Mammary epithelial cell (primary cell): ENCODE measurements at regions not wholly inside any gene's neighbourhood (a gene's known extent, or its start where the extent isn't known, plus 50 kb on each side); places are given as distances from the start of the nearest gene placed in this dataset.
"Not testable (repeated sequence)": the region's sequence is repeated elsewhere in the genome, so short reads cannot be mapped to it uniquely, and the experiment has no call there.

ENCODE experiments used
- EZH2 ChIP-seq: IDR thresholded peaks from 2 replicates; pipeline ENCODE4 v1.6.1; 2012; ENCODE audit warnings: low read length, inconsistent platforms, borderline replicate concordance
- TF ChIP-seq, protein P1 (sequence below), 2 donors: IDR thresholded peaks in 1 of 2; conservative IDR thresholded peaks in 1 of 2; 2 replicates each; pipeline ENCODE4 v1.5.1; 2011 to 2012; ENCODE audit warnings: inconsistent platforms in 2 of 2, low read length in 2 of 2, mild to moderate bottlenecking in 2 of 2, control low read depth in 1 of 2, low read depth in 1 of 2; ENCODE audit not compliant: insufficient read depth in 1 of 2; ENCODE audit errors: extremely low read depth in 1 of 2

DNA sequence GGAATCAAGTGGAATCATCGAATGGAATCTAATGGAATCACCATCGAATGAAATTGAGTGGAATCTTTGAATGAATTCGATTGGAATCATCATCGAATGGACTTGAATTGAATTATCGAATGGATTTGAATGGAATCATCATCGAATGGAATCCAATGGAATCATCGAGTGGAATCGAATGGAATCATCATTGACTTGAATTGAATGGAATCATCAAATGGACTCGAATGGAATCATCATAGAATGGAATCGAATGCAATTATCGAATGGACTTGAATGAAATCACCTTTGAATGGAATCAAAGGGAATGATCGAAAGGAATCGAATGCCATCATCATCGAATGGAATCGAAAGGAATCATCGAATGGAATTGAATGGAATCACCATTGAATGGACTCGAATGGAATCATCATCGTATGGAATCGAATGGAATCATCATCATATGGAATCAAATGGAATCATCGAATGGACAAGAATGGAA is 231.6 kb downstream of the SHCBP1 start:
- TF ChIP-seq, protein P1, sequence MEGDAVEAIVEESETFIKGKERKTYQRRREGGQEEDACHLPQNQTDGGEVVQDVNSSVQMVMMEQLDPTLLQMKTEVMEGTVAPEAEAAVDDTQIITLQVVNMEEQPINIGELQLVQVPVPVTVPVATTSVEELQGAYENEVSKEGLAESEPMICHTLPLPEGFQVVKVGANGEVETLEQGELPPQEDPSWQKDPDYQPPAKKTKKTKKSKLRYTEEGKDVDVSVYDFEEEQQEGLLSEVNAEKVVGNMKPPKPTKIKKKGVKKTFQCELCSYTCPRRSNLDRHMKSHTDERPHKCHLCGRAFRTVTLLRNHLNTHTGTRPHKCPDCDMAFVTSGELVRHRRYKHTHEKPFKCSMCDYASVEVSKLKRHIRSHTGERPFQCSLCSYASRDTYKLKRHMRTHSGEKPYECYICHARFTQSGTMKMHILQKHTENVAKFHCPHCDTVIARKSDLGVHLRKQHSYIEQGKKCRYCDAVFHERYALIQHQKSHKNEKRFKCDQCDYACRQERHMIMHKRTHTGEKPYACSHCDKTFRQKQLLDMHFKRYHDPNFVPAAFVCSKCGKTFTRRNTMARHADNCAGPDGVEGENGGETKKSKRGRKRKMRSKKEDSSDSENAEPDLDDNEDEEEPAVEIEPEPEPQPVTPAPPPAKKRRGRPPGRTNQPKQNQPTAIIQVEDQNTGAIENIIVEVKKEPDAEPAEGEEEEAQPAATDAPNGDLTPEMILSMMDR (conservative IDR thresholded peaks at IDR 0.05 in 1 of 2, IDR thresholded peaks at IDR 0.05 in 1 of 2; ENCODE audit: extremely low read depth in 1 of 2, insufficient read depth in 1 of 2, low read depth in 1 of 2, low read length in 2 of 2), result not testable (repeated sequence)
- not testable (repeated sequence) for TF ChIP-seq EZH2
